NCI-H82 (cell line): ENCODE measurements at regions not wholly inside any gene's neighbourhood (a gene's known extent, or its start where the extent isn't known, plus 50 kb on each side); places are given as distances from the start of the nearest gene placed in this dataset.
A peak's percentile ranks its signal among the peaks of the same experiment; 100 is the strongest.

ENCODE experiments used
- DNase-seq: peaks from one replicate; lab custom pipeline; 2025; lab: John Stamatoyannopoulos, UW

GRCh38 chr7:132072873-132073272, 503.4 kb downstream of the PLXNA4 start:
- DNase-seq = no peak

DNA sequence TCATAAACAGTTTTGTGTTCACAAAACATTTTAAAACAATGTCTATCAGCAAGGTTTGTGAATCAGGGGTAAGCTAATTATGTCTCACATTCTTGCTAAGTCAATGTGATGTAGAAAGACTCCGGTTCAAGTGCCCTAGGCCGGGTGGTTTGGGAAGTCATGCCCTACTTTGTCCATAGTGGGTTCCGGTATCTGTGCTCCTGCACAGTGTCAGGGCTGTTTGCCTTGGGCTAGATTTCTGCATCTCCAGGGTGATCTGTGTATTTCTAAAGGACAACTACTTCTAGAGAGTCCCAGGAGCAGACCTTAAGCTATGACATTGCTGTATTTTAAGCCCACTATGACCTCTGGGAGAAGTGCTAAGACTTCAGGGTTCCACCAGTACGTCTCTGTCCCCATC, 504.1 kb downstream of the PLXNA4 start:
- no peak for DNase-seq

DNA sequence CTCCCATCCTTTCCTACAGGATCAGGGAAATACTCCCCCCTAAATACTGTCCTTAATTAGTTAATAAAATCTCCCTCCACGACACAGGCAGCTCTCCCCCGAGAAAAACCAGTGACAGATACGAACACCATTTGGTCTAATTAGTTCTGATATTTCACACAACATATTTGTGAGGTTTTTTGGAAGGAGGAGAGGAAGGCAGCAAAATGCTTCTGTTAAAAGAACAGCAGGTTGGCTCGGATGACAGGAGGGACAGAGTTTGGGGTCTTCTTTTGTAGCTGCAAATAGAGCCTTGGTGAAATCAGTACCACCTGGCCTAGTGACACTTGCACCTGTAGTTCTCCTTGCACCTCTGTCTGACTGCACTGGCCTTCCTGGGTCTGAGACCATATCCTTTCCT, 507.0 kb downstream of the PLXNA4 start:
- no peak for DNase-seq

DNA sequence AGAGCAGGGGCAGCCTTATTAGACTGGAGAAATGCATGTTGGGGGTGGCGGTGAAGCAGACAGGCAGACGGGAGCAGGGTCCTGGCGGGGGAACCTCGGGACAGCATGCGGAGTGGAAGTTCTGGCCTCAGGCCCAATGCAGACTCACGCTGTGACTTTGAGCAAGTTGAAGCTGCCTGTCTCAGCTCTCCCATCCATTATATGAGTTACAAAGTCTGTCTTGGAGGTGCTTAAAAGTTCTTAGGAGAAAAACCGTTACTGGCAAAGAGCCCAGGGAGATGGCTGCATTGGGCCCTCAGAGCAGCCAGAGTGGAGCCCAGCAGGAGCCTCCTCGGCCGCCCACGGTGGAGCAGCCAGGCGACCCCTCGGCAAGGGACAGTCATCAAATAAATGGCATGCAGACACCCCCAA, 509.5 kb downstream of the PLXNA4 start:
- no peak for DNase-seq

DNA sequence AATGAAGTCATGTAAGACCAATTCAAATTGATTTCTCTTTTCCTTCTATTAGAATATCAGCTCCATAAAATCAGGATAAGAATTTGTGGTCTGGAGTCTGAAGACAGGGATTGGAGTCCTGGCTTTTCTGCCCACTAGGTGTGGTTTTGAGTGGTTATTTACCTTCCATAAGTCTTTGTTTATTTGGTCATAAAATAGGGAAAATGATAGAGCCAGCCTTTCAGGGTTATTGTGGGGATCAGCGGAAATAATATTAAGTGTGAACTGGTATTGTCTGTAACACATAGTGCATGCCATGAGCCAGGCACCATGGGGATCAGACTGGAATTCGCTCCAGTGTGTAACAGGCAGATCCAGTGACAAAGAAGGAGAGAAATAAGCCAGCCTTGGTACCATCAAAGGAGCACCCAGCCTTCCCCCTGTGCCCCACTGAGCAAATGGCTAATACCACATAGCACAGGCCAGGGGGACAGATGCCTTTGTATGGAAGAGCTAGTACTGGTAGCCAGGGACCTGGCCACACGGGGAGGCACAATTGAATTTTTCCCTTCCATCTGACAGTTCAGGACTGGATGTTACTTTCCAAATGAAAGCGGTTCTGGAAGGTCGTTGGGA, 509.7 kb upstream of the PODXL start:
- DNase-seq = no peak

DNA sequence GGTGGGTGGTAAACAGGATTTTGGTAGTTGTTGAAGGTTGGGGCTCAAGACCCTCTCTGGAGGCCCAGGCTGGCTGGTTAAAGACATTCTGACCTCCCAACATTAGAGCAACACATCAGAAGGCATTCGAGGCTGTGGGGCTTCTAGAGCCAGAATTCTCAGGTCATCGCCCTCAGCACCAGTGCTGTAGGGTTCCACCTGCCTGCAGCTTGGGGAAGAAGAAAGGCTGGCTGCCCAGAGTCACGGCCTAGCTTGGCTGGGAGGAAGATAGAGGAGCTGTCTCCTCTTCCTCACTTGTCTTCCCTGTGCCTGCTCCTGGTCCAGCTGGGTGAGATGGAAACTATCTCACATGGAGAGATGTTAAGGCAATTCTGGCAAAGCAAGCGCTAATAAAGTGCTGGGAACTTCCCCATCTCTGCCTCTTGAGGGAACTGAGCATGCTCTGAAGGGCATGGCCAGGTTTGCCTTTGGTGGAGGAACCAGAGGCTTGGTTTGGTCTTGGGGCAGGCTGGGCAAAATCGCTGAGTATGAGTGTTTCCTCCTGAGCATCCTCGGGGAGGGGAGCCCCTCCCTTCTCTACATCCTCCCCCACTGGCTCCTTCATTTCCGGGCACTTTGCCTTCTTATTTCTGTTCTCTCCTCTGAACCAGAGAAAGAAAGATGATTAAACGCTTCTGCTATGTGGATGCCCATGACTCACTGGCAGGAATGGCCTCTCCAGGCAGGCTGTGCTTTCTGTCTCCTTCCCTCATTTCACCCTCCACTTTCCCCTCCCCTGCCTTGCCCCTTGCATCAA, 509.0 kb upstream of the PODXL start:
- DNase-seq = no peak

GRCh38 chr7:132063800-132064199, 507.4 kb upstream of the PODXL start:
- DNase-seq = no peak

DNA sequence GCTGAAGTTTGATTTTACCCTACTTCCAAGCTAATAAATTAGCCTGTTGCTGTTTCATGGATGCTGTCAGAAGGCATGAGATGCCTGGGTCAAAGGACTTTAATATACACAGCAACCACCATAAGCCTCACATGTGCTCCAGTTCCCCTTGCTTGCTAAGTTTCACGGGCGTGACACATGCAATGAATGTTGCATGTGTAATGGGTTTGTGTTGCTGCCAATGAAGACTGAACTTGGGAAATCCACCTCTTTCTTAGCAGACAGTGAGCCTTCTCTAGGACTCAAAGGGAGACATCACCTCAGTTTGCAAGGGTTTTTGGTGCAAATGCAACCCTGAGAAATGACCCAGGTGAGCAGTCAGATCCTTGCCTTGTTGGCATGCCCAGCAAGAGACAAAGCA, 505.5 kb upstream of the PODXL start:
- no peak for DNase-seq

- no peak for DNase-seq
Measured at GRCh38 chr7:132059141-132059540, 502.7 kb upstream of the PODXL start.

GRCh38 chr7:132055336-132056120, 499.1 kb upstream of the PODXL start:
- DNase-seq = no peak

- DNase-seq = no peak
Measured at GRCh38 chr7:132053871-132054270, 497.4 kb upstream of the PODXL start.

GRCh38 chr7:132051311-132051710, 494.9 kb upstream of the PODXL start:
- no peak for DNase-seq

DNA sequence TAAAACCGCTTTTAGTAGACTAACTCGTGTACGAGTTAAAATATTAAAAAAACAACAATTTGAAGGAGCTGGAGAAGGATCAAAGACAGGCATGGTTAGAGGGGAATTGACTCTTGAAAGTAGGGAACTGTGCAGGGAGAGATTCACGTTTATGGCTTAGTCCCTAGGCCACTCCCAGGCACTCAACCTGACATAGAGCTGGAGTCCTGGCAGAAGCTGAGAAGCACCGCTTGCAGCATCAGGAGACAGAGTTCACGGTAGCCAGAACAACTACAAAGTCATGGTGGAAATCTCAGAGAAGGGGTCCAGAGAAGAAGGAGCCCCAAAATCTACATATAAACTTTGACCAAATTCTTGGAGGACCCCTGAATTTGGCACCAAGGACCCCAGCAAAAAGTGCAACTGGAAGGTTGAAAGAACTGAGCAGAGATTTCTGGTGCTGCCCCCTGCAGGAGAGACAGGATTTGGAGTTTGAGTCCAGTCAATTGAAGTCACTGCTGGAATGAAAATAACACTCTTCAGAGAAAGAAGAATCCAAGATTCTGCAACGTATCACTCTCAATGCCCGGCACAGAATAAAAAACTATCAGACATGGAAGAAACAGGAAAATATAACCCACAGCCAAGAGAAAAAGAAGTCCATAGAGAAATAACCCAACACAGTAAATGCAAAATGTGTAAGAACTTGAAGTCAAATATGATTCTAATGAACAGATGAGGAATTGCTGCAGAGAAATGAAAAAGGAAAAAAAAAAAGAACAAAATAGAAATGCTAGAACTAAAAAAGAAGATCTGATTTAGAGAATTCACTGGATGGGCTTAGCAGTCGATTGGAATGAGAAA, 493.3 kb upstream of the PODXL start:
- peak; percentile 70 for DNase-seq

DNA sequence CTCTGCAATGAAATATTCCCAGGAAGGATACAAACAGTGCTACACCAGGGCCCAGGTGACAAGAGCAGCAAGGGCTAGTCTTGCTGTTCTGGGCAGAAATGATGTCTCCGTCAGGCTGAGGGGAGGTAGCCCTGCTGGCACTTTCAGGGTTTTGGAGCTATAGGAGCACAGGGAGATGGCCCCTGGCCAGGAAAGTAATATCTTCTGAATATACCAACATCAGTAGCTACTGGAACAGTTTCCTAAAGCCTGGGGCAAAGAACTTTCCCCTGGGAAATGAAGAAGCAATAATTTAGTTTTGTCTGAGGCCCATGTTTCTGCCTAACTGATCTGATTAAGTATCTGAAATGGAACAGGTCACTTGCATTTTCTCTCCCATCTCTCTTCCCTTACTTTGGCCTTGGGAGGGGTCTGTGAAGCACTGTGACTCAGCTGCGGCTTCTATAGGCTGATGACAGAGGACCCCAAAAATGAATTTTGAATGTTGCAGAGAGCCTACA, 489.1 kb upstream of the PODXL start:
- DNase-seq = no peak

GRCh38 chr7:132045002-132045401, 488.6 kb upstream of the PODXL start:
- no peak for DNase-seq

GRCh38 chr7:132044247-132044646, 487.8 kb upstream of the PODXL start:
- no peak for DNase-seq

GRCh38 chr7:132041108-132041507, 484.7 kb upstream of the PODXL start:
- DNase-seq = no peak

- peak; percentile 29 for DNase-seq
Measured at GRCh38 chr7:132035517-132036362, 479.3 kb upstream of the PODXL start.

DNA sequence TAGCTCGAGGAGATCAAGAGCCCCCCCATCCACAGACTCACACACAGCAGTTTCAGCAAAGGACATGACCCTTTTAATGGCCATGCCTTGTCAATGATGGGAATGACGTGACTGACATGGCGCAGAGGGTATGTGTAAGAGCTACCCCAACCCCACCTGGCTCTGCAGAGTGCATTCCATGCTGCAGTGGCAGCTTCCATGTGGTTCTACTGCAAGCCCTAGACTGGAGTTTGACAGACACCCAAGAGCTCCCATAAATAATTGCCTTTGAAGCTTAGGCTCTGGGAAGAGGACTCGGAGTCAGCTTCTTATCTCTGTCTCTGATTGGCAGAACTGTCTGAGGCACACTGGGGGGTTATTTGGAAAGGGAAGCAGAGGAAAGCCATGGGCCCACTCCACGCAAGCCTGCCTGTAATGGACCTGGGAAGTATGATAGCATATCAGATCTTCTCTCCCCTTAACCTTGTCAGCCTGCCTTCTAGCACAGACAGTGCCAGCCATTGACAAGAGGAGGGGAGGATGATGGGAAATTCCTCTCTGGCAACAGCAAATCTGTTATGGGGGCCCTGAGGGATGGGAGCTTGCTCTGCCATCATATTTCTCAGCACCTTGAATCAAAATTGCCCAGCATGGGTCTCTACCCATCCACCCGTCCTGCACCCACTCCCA, 478.5 kb upstream of the PODXL start:
- no peak for DNase-seq

DNA sequence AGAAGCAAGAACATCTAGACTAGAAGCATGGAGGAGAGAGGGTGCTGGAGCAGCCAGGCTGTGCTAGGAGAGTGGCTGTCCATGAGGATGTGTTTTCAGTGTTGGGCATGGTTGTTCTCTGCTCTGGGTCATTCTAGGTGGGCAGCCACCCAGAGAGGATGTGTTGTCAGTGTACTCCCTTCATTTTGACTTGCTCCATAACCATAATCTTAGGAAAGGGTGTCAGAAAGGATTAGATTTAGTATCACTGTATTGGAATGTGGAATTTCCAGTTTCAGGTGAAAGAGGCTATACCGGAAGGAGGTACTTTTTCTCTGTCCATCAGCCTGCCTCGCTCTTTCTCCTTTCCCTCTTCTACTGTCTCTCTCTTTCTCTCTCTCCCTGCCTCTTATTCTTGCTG, 474.5 kb upstream of the PODXL start:
- no peak for DNase-seq
